H1 (cell line): ENCODE measurements at regions not wholly inside any gene's neighbourhood (a gene's known extent, or its start where the extent isn't known, plus 50 kb on each side); places are given as distances from the start of the nearest gene placed in this dataset.
A peak's percentile ranks its signal among the peaks of the same experiment; 100 is the strongest.

ENCODE experiments used
- ASH2L ChIP-seq: fragments of 200-600, 300-600 bp; sonication (generic); IDR thresholded peaks from one replicate; pipeline ENCODE4 v1.7.1; 2017; ENCODE audit warnings: low read length
- CREB1 ChIP-seq: IDR thresholded peaks from 2 replicates; pipeline ENCODE4 v1.6.1; 2012; ENCODE audit warnings: inconsistent platforms
- JUND ChIP-seq: IDR thresholded peaks from 2 replicates; pipeline ENCODE4 v1.6.1; 2011; ENCODE audit warnings: mild to moderate bottlenecking, improper control_type of control experiment, low read length
- KDM4A ChIP-seq: IDR thresholded peaks from one replicate; pipeline ENCODE4 v1.7.1; 2012; ENCODE audit warnings: low read depth, mild to moderate bottlenecking, moderate library complexity, low read length, inconsistent platforms; ENCODE audit not compliant: severe bottlenecking
- POLR2A ChIP-seq, 2 experiments: IDR thresholded peaks; 1 replicate in 1 of 2; 2 replicates in 1 of 2; pipeline ENCODE4 v1.6.1; 2011; ENCODE audit warnings: low read depth in 2 of 2, low read length in 2 of 2, mild to moderate bottlenecking in 2 of 2; ENCODE audit errors: control extremely low read depth in 1 of 2
- RFX5 ChIP-seq: IDR thresholded peaks from 2 replicates; pipeline ENCODE4 v1.6.1; 2011; ENCODE audit warnings: low read depth, low read length, improper control_type of control experiment, borderline replicate concordance
- SP1 ChIP-seq: IDR thresholded peaks from 2 replicates; pipeline ENCODE4 v1.6.1; 2011; ENCODE audit warnings: low read depth, low read length
- YY1 ChIP-seq: IDR thresholded peaks from 2 replicates; pipeline ENCODE4 v1.6.1; 2011; ENCODE audit warnings: low read depth, mild to moderate bottlenecking, low read length
- TF ChIP-seq, protein P1 (sequence below), 3 experiments: IDR thresholded peaks; 1 replicate in 2 of 3; 2 replicates in 1 of 3; pipeline versions ENCODE4 v1.5.1 to v1.6.1; 2011; ENCODE audit warnings: low read length in 3 of 3, mild to moderate bottlenecking in 3 of 3, inconsistent platforms in 2 of 3, low read depth in 1 of 3, moderate library complexity in 1 of 3; ENCODE audit not compliant: insufficient read depth in 1 of 3; ENCODE audit errors: control extremely low read depth in 1 of 3
- TF ChIP-seq, protein P2 (sequence below): IDR thresholded peaks from 2 replicates; pipeline ENCODE4 v1.6.1; 2012; ENCODE audit warnings: low read length, inconsistent platforms

DNA sequence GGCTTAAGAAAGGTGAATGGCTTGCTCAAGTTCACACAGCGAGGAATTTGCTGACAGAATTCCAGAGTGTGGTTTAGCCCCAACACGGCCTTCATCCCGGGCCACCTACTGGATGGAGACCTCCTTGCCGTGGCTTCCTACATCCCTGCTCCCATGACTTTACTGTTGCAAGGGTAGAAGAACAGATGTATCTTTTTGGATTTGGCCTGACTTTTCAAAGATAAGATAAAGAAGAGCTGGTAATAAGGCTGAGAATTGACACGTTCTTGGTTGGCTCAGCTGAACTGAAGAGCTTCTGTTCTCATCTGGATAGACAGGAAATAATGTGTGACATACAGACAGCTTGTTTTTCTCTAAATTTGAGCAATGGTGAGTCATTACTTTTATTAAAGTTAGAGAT lies 113.1 kb downstream of the KLF5 start:
- TF ChIP-seq, protein P1, sequence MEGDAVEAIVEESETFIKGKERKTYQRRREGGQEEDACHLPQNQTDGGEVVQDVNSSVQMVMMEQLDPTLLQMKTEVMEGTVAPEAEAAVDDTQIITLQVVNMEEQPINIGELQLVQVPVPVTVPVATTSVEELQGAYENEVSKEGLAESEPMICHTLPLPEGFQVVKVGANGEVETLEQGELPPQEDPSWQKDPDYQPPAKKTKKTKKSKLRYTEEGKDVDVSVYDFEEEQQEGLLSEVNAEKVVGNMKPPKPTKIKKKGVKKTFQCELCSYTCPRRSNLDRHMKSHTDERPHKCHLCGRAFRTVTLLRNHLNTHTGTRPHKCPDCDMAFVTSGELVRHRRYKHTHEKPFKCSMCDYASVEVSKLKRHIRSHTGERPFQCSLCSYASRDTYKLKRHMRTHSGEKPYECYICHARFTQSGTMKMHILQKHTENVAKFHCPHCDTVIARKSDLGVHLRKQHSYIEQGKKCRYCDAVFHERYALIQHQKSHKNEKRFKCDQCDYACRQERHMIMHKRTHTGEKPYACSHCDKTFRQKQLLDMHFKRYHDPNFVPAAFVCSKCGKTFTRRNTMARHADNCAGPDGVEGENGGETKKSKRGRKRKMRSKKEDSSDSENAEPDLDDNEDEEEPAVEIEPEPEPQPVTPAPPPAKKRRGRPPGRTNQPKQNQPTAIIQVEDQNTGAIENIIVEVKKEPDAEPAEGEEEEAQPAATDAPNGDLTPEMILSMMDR (IDR thresholded peaks at IDR 0.05; ENCODE audit: control extremely low read depth in 1 of 3, insufficient read depth in 1 of 3, low read depth in 1 of 3, low read length in 3 of 3): peak in 2 of 3 experiments; percentile 41; a peak in 2 of 4 replicates
- no peak for TF ChIP-seq ASH2L
- no peak for TF ChIP-seq POLR2A (IDR thresholded peaks at IDR 0.05; ENCODE audit: control extremely low read depth in 1 of 2, low read depth in 2 of 2, low read length in 2 of 2)
- TF ChIP-seq, protein P2, sequence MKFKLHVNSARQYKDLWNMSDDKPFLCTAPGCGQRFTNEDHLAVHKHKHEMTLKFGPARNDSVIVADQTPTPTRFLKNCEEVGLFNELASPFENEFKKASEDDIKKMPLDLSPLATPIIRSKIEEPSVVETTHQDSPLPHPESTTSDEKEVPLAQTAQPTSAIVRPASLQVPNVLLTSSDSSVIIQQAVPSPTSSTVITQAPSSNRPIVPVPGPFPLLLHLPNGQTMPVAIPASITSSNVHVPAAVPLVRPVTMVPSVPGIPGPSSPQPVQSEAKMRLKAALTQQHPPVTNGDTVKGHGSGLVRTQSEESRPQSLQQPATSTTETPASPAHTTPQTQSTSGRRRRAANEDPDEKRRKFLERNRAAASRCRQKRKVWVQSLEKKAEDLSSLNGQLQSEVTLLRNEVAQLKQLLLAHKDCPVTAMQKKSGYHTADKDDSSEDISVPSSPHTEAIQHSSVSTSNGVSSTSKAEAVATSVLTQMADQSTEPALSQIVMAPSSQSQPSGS: no peak
- TF ChIP-seq SP1: no peak
- TF ChIP-seq KDM4A: no peak
- TF ChIP-seq CREB1: no peak
- no peak for TF ChIP-seq YY1
- no peak for TF ChIP-seq JUND
- no peak for TF ChIP-seq RFX5
